ENCODE measurements at regions not wholly inside any gene's neighbourhood (a gene's known extent, or its start where the extent isn't known, plus 50 kb on each side); places are given as distances from the start of the nearest gene placed in this dataset.

GRCh38 chr12:93979189-93979588 is 169.2 kb upstream of the PLXNC1 start (continued):
- TF ChIP-seq REST (IDR thresholded peaks at IDR 0.05; ENCODE audit: borderline replicate concordance), result peak; percentile 88
- TF ChIP-seq REST (CRISPR knock-in tag; IDR thresholded peaks at IDR 0.05; ENCODE audit: low read depth), result no peak
- TF ChIP-seq JUND (IDR thresholded peaks at IDR 0.05; ENCODE audit: borderline replicate concordance, low read depth, low read length), result peak; percentile 19; the same call in 1 of the 2 replicates
- no peak for TF ChIP-seq JUND (tag; IDR thresholded peaks at IDR 0.05; ENCODE audit: borderline replicate concordance, low read depth, low read length)
- TF ChIP-seq ARID2 (IDR thresholded peaks at IDR 0.05), result 0 out of 2 replicates have a peak, but pooled peaks have one; percentile 28
- peak; percentile 26; the same call in 1 of the 2 replicates for TF ChIP-seq L3MBTL2 (IDR thresholded peaks at IDR 0.05)
- TF ChIP-seq CTCF (IDR thresholded peaks at IDR 0.05 in 2 of 3, conservative IDR thresholded peaks at IDR 0.05 in 1 of 3; ENCODE audit: insufficient read depth in 2 of 3, low read depth in 1 of 3, low read length in 3 of 3), result peak; percentile 42 to 73 (median 55); a peak in 4 of 6 replicates
- TF ChIP-seq MAZ (CRISPR knock-in tag; conservative IDR thresholded peaks at IDR 0.05 in 1 of 2, IDR thresholded peaks at IDR 0.05 in 1 of 2), result peak in 1 of 2 experiments; percentile 58; a peak in 1 of 4 replicates
- 0 out of 4 replicates have a peak, but pooled peaks of 1 of the 2 experiments have one; percentile 39 for TF ChIP-seq ARNT (IDR thresholded peaks at IDR 0.05)
- no peak for TF ChIP-seq RBBP5 (IDR thresholded peaks at IDR 0.05; ENCODE audit: borderline replicate concordance, insufficient read depth, low read length, poor library complexity, severe bottlenecking)

All from K562 (cell line).